ENCODE measurements at regions not wholly inside any gene's neighbourhood (a gene's known extent, or its start where the extent isn't known, plus 50 kb on each side); places are given as distances from the start of the nearest gene placed in this dataset.

DNA sequence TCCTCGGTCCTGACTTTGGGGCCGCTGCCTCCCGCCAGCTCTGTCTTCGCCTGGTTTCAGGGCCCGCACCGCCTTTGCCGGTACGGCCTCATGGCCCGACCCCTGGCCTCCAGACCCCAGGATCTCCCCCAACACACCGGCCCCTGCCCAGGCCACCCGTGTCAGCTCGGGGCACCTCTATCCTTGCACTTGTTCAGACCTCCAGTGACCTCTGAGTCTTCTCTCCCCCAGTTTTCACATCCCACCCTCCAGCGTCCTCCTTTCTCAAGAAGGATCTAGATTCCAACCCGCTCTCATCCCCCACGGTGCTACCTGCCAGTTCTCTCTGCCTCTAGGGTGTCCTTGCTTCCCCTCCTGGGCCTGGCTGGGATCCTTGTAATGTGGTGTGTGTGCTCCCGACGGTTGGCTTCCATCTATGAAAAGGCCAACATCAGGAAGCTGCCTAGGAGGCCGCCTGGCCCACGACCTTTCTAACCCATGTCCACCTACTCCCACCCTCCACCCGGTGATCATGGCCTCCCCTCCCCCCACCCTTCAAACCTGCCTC lies 61.1 kb downstream of the SPATA31C2 start:
- no peak for DNase-seq

GRCh38 chr9:88076286-88077070 lies 61.8 kb downstream of the SPATA31C2 start:
- DNase-seq = peak; percentile 63

DNA sequence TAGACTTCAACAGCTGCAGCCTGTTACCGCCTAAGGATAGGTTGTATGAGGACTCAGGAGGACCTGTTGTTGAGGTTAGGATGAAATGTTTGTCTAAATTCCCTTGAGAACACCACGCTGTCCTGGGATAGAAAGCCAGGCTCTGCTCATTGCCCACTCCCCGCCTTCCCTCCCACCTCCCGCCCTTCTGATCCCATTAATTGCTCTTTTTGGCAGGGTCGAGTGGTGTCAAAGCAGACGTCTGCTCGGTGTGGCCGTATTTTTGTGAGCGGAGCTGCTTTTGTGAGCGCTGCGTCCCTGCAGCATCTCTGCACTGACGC lies 62.3 kb downstream of the SPATA31C2 start:
- no peak for DNase-seq

- DNase-seq = no peak
Observed at GRCh38 chr9:88075506-88075905, 62.8 kb downstream of the SPATA31C2 start.

DNA sequence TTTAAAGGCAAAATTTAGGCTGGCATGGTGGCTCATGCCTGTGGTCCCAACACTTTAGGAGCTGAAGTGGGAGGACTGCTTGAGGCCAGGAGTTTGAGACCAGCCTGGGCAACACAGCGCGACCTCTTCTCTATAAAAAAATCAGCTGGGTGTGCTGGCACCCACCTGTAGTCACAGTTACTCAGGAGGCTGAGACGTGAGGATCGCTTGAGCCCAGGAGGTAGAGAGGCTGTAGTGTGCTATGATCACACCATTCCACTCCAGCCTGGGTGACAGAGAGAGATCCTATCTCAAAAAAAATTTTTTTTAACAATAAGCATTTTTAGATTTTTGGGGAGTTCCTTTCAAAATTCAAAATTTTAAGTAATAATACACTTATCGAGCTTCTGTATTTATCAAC lies 63.3 kb downstream of the SPATA31C2 start:
- DNase-seq = no peak

DNA sequence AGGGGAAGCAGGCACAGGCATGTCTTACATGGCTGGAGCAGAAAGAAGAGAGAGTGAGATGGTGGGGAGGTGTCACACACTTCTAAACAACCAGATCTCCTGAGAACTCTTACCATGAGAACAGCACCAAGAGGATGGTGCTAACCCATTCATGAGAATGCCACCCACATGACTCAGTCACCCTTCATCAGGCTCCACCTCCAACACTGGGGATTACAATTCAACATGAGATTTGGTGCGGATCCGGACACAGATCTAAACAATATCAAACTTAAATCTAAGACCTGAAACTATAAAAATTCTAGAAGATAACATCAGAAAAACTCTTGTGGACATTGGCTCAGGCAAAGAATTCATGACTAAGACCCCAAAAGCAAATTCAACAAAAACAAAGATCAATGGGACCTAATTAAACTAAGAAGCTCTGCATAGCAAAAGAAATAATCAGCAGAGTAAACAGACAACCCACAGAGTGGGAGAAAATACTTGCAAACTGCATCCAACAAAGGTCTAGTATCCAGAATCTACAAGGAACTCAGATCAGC lies 65.4 kb downstream of the SPATA31C2 start:
- DNase-seq = no peak

DNA sequence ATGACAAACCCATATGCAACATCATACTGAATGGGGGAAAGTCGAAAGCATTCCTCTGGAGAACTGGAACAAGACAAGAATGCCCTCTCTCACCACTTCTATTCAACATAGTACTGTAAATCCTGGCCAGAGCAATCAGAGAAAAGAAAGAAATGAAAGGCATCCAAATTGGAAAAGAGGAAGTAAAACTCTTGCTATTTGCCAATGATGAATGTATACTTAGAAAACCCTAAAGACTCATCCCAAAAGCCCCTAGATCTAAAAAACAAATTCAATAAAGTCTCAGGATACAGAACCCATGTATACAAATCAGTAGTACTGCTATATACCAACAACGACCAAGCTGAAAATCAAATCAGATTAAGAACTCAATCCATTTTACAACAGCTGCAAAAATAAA lies 66.9 kb downstream of the SPATA31C2 start:
- DNase-seq = no peak

GRCh38 chr9:88065619-88066018 lies 72.7 kb downstream of the SPATA31C2 start:
- DNase-seq = no peak

DNA sequence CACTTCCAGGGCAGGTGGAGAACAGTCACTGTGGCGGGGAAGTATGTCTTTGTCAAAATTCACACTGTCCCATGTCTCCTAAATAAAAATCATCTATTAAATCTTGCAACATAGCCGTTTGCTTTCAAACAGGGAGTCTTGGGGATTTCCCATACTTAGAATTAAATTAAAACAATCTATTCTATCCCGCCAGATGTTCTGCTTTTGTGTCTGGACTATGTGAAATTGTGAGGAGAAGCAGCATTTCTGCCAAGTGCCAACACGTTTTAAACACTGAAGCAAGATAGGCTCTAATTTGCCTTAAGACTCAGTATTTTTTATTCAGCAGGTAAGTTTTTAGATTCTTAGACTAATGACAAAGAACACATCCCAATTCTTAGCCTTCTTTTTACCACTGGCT lies 73.7 kb downstream of the SPATA31C2 start:
- DNase-seq = no peak

- DNase-seq = no peak
Observed at GRCh38 chr9:88060746-88061145, 77.5 kb downstream of the SPATA31C2 start.

DNA sequence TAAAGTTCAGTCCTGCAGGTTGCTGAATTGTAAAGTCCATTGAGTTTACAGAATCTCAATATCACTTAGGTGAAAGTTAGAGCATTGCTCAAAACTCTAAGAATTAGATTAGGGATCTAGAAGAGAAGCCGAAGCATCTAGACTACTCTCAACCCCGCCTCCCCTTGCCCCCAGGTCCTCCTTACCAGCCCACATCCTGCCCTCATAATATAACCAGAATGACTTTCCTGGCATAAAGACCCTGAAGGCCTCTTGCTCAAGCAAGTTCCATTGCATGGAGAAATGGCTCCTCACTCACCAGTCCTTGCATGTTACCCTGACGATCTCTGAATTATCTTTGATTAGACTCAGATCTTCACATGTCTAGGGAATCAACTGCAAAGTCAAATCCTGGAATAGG lies 78.8 kb downstream of the SPATA31C2 start:
- DNase-seq = no peak

GRCh38 chr9:88056876-88057275 lies 81.4 kb downstream of the SPATA31C2 start:
- no peak for DNase-seq

GRCh38 chr9:88053856-88054501 lies 79.6 kb upstream of the CDK20 start:
- DNase-seq = no peak

- DNase-seq = no peak
Observed at GRCh38 chr9:88052321-88052965, 78.1 kb upstream of the CDK20 start.

DNA sequence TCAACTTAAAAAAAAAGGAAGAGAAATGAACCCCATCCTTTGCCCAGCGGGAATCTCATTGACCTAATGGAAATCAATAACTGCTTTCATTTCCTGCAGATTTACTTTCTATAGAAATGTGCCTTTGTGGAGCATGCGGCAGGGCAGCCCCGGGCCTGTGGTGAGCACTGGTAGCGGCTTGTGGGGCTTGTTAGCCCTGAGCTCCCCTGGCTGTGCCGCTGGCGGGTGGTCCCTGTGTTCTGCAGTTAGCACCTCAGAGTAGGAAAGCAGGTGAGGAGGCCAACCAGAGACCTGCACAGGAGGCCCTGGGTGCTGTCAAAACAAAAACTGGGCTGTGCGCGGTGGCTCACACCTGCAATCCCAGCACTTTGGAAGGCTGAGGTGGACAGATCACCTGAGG lies 76.8 kb upstream of the CDK20 start:
- DNase-seq = no peak

DNA sequence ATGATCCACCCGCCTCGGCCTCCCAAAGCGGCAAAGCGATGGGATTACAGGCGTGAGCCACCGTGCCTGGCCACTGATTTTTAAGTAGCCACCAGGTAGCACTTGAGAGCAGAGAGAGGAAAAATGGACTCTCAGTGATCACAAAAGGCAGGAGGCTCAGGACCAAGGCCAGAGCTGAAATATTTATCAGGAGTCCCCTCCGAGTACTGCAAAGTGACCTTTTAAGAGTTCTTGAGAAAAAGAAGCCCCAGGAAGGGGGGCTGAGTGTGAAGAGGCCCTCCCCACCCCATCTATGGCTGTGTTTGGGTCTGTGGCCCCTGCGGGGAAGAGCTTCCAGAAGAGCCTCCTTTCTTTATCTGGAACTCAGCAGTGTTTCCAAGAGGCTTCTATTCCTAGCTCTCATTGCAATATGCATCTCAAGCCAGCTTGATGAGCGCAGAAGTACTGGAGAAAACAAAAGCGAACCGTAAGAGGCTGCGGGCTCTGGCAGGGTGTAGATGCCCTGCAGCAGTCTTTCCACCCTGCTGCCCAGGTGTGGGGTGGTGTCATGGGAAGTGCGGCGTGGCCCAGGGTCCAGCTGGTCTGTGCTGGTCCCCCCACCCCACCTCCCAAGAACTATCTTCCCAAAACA lies 75.5 kb upstream of the CDK20 start:
- DNase-seq = no peak

GRCh38 chr9:88046542-88046941 lies 72.2 kb upstream of the CDK20 start:
- DNase-seq = no peak

DNA sequence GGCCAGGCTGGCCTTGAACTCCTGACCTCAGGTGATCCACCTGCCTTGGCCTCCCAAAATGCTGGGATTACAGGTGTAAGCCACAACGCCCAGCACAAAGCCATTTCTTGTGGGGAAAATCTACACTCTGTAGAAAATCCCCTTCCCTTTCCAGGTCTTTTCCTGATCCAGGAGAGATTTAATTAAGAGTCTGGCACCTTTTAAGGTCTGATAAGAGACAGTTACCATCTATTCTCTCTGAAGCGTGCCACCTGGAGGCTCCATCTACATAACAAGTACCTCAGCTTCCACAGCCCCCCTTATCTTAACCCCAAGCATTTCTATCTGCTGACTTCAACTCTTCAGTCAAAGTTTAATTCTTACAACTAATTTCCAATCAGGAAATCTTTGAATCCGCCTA lies 71.4 kb upstream of the CDK20 start:
- no peak for DNase-seq

DNA sequence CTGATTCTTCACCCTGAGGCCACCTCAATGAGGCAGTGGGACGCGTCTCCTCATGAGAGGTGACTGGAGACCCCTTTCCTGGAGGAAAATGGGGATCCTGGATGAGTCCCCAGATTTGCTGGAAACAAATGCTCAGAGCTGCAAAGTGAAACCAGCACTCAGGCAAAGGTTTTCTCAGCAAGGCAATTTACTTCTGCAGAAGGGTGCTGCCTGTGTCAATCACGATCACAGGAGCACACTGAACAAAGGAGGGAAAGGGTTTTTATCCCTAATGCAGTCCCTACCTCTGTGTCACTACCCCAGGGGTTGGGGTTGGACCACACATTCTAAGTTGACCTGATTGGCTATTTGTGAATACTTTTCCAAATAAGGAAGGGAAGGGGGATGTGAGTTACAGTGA lies 69.9 kb upstream of the CDK20 start:
- DNase-seq = no peak

- no peak for DNase-seq
Observed at GRCh38 chr9:88043647-88044046, 69.3 kb upstream of the CDK20 start.

- peak; percentile 20 for DNase-seq
Observed at GRCh38 chr9:88041447-88041846, 67.1 kb upstream of the CDK20 start.

DNA sequence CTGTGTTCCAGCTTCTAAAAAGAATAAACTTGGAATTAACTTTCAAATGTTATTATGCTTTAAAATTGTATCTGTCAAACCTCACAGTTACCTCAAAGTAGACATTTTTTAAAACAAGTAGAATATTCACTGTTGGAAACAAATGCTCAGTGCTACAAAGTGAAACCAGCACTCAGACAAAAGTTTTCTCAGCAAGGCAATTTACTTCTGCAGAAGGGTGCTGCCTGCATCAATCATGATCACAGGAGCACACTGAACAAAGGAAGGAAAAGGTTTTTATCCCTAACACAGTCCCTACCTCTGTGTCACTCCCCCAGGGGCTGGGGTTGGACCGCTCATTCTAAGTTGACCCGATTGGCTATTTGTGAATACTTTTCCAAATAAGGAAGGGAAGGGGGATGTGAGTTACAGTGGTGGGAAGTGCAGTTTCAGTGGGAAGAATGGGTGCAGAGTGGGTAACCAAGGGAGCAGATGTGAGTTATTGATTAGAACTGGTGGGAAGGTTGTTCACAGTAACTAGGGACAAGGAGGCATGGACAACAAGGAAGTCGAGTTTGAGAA lies 63.0 kb upstream of the CDK20 start:
- no peak for DNase-seq

- no peak for DNase-seq
Observed at GRCh38 chr9:88034964-88035363, 60.6 kb upstream of the CDK20 start.
